ENCODE measurements at regions not wholly inside any gene's neighbourhood (a gene's known extent, or its start where the extent isn't known, plus 50 kb on each side); places are given as distances from the start of the nearest gene placed in this dataset.
"Not testable (repeated sequence)": the region's sequence is repeated elsewhere in the genome, so short reads cannot be mapped to it uniquely, and the experiment has no call there.

GRCh38 chr2:53209679-53210458 is 557.7 kb upstream of the CHAC2 start:
- no peak for DNase-seq (ENCODE audit: low read depth)

- DNase-seq (ENCODE audit: low read depth) = no peak
These were observed 558.8 kb upstream of the CHAC2 start for GRCh38 chr2:53208815-53209214.

GRCh38 chr2:53206226-53206625 is 561.4 kb upstream of the CHAC2 start:
- not testable (repeated sequence) for DNase-seq (ENCODE audit: low read depth)

- DNase-seq (ENCODE audit: low read depth) = peak; percentile 82
These were observed 565.5 kb upstream of the CHAC2 start for GRCh38 chr2:53202063-53202462.

- DNase-seq (ENCODE audit: low read depth) = no peak
These were observed 567.5 kb upstream of the CHAC2 start for GRCh38 chr2:53200072-53200471.

GRCh38 chr2:53188851-53189510 is 578.6 kb upstream of the CHAC2 start:
- DNase-seq (ENCODE audit: low read depth) = no peak

- DNase-seq (ENCODE audit: low read depth) = no peak
These were observed 584.0 kb upstream of the CHAC2 start for GRCh38 chr2:53183581-53183980.

GRCh38 chr2:53182601-53183000 is 585.0 kb upstream of the CHAC2 start:
- DNase-seq (ENCODE audit: low read depth) = no peak

- DNase-seq (ENCODE audit: low read depth) = no peak
These were observed 585.8 kb upstream of the CHAC2 start for GRCh38 chr2:53181759-53182158.

GRCh38 chr2:53177327-53177726 is 590.3 kb upstream of the CHAC2 start:
- peak; percentile 32 for DNase-seq (ENCODE audit: low read depth)

- DNase-seq (ENCODE audit: low read depth) = no peak
These were observed 593.1 kb upstream of the CHAC2 start for GRCh38 chr2:53174539-53174938.

- no peak for DNase-seq (ENCODE audit: low read depth)
These were observed 593.7 kb upstream of the CHAC2 start for GRCh38 chr2:53173698-53174455.

- DNase-seq (ENCODE audit: low read depth) = no peak
These were observed 594.5 kb upstream of the CHAC2 start for GRCh38 chr2:53173091-53173490.

GRCh38 chr2:53170466-53170865 is 597.1 kb upstream of the CHAC2 start:
- peak; percentile 3 for DNase-seq (ENCODE audit: low read depth)

GRCh38 chr2:53167227-53167626 is 600.4 kb upstream of the CHAC2 start:
- DNase-seq (ENCODE audit: low read depth) = no peak

GRCh38 chr2:53150146-53150545 is 617.5 kb upstream of the CHAC2 start:
- DNase-seq (ENCODE audit: low read depth) = no peak

- no peak for DNase-seq (ENCODE audit: low read depth)
These were observed 619.4 kb upstream of the CHAC2 start for GRCh38 chr2:53148221-53148620.

- peak; percentile 66 for DNase-seq (ENCODE audit: low read depth)
These were observed 636.2 kb upstream of the CHAC2 start for GRCh38 chr2:53131416-53131815.

- DNase-seq (ENCODE audit: low read depth) = peak; percentile 80
These were observed 637.1 kb upstream of the CHAC2 start for GRCh38 chr2:53130441-53130943.

- DNase-seq (ENCODE audit: low read depth) = peak; percentile 92
These were observed 637.8 kb upstream of the CHAC2 start for GRCh38 chr2:53129851-53130250.

- no peak for DNase-seq (ENCODE audit: low read depth)
These were observed 640.4 kb upstream of the CHAC2 start for GRCh38 chr2:53127061-53127650.

- DNase-seq (ENCODE audit: low read depth) = no peak
These were observed 652.6 kb upstream of the CHAC2 start for GRCh38 chr2:53114991-53115390.
